Bronchial epithelial cell (primary cell): ENCODE measurements at regions not wholly inside any gene's neighbourhood (a gene's known extent, or its start where the extent isn't known, plus 50 kb on each side); places are given as distances from the start of the nearest gene placed in this dataset.
A peak's percentile ranks its signal among the peaks of the same experiment; 100 is the strongest.

ENCODE experiments used
- DNase-seq: peaks from one replicate; pipeline ENCODE4 v3.0.0-alpha.2; 2010; ENCODE audit warnings: low read depth
- FAIRE-seq: peaks from 2 replicates; lab custom pipeline; 2011; peaks lifted over from hg19 to GRCh38; lab: Jason Lieb, UNC
- H3K27me3 ChIP-seq: 2 replicates; pipeline ENCODE4 v1.5.1; 2011; ENCODE audit warnings: low read length; ENCODE audit not compliant: control insufficient read depth, insufficient read depth
- H3K36me3 ChIP-seq: 2 replicates; pipeline ENCODE4 v1.5.1; 2011; ENCODE audit warnings: low read length; ENCODE audit not compliant: control insufficient read depth, insufficient read depth
- H3K4me3 ChIP-seq: 2 replicates; pipeline ENCODE4 v1.5.1; 2011; ENCODE audit warnings: mild to moderate bottlenecking, low read depth, low read length, control low read depth
- TF ChIP-seq, protein P1 (sequence below): IDR thresholded peaks from 2 replicates; pipeline ENCODE4 v1.5.1; 2011; ENCODE audit warnings: mild to moderate bottlenecking, moderate library complexity, low read length, control low read depth, inconsistent platforms; ENCODE audit not compliant: insufficient read depth, severe bottlenecking

DNA sequence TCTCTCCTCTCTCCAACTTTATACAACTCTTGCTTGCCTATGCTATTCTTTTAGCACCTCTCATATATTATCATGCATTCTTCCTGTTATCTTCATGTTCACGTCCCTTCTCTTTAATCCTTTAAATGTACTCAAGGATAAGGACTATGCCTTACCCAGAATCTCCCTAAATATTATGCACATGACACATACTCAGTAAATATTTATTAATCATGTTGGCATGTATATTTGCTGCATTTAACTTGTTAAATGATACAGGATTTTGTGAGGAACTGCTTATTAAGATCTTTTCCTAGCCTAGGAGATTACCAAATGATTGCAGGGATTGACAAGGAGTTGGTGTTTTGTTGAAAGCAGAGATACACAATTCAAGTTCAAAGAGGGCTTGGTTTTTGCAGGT, 109.4 kb downstream of the RGS2 start:
- Histone ChIP-seq H3K27me3 (no peaks in the 10 kb centered on the region), H3K4me3 (no peak overlapping the region), H3K36me3 (no peaks in the 10 kb centered on the region)
- TF ChIP-seq, protein P1, sequence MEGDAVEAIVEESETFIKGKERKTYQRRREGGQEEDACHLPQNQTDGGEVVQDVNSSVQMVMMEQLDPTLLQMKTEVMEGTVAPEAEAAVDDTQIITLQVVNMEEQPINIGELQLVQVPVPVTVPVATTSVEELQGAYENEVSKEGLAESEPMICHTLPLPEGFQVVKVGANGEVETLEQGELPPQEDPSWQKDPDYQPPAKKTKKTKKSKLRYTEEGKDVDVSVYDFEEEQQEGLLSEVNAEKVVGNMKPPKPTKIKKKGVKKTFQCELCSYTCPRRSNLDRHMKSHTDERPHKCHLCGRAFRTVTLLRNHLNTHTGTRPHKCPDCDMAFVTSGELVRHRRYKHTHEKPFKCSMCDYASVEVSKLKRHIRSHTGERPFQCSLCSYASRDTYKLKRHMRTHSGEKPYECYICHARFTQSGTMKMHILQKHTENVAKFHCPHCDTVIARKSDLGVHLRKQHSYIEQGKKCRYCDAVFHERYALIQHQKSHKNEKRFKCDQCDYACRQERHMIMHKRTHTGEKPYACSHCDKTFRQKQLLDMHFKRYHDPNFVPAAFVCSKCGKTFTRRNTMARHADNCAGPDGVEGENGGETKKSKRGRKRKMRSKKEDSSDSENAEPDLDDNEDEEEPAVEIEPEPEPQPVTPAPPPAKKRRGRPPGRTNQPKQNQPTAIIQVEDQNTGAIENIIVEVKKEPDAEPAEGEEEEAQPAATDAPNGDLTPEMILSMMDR, result no peak
- FAIRE-seq (no peak), DNase-seq (peak; percentile 67)

DNA sequence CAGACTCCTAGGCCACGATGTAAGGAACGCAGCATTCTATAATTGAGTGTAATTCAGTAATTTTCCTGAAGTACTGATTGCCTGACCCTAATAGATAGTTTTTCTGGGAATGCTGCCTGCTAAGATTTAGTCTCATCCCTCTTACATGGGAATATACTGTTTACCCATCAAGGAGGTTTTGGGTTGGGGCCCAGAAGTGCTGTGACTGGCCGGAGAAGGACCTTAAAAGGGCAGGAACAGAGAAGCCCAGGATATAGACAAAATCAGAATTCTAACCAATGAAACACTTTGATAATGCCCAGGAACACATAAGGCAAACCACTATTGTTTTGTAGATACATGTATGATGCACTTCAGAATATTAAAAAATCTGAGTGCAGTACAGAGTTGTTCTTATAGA, 111.6 kb downstream of the RGS2 start:
- no peaks in the 10 kb centered on the region for H3K27me3 ChIP-seq
- no peaks in the 10 kb centered on the region for H3K36me3 ChIP-seq
- FAIRE-seq (no peak), DNase-seq (no peak)
- H3K4me3 ChIP-seq, result no peak overlapping the region
- TF ChIP-seq, protein P1, result no peak

DNA sequence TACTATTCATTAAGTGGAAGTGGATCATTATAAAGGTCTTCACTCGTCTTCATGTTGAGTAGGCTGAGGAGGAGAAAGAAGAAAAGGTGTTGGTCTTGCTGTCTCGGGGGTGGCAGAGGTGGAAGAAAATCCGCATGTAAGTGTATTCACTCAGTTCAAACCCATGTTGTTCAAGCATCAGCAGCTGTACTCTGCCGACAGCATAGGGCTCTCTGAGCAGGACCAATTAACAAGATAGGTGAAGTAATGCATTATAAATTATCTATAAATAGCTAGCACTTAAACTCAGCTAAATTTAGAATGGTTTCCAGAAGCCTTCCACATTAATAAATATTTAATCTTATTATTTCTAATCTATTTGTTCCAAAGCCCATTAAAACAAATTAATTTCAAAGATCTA, 116.8 kb downstream of the RGS2 start:
- Histone ChIP-seq H3K36me3 (no peaks in the 10 kb centered on the region), H3K4me3 (no peak overlapping the region), H3K27me3 (no peaks in the 10 kb centered on the region)
- TF ChIP-seq, protein P1, result no peak
- FAIRE-seq (no peak), DNase-seq (no peak)

DNA sequence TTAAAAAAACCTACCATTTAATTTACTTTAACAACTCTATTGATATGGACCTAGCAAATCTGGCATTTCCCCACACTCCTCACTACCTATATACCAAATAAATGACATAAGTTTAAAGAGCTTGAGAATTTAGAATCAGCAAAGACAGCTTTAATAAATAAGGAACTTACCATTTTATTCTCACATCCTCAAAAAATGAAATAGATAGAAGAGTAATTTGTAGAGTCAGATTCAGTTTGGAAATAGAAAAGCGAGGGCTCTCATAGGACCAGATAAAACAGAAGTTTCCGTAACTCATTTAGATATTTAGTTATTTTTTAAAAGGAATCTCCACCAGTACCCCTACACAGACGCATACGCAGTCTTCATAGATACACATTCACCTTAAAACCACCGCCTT, 117.9 kb downstream of the RGS2 start:
- Histone ChIP-seq H3K4me3 (no peak overlapping the region), H3K27me3 (no peaks in the 10 kb centered on the region), H3K36me3 (no peaks in the 10 kb centered on the region)
- DNase-seq (no peak), FAIRE-seq (no peak)
- TF ChIP-seq, protein P1, result no peak

DNA sequence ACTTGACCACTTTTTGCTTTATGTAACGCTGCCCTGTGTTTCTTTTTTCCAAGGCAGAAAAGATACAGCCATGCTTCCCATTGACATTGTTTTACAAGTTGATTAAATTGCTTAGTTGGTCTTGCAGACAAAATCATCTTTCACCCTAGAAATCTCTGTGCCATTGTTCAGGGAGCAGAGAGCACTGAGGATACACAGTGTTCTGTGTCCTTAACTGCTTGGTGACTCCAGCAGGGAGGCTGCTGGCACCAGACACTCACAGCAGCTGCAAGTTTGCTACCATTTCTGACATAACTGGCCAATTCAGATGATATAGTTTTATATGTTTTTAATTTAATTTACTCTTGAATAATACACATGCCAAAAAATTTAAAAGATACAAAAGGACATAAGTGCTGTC, 118.7 kb downstream of the RGS2 start:
- FAIRE-seq (no peak), DNase-seq (no peak)
- no peaks in the 10 kb centered on the region for H3K36me3 ChIP-seq
- H3K4me3 ChIP-seq, result no peak overlapping the region
- no peaks in the 10 kb centered on the region for H3K27me3 ChIP-seq
- TF ChIP-seq, protein P1, result no peak

DNA sequence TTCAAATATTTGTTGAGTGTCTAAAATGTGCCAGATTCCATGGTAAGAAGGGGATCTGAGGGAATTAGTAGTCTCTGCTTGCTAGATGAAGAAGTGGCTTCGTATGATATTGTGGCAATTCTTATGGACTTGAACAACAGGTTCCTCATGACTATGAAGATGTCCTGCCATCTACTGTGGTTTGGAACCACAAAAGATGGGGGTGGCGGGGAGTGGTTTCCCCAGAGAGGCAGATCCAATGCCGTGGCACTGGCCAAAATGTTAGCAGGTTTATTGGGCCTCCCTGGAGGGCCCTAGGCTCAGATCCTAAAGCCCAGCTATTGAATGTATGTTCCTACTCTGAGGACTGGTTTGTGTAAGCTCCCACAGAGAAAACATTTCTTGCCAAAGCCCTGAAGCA, 120.8 kb downstream of the RGS2 start:
- Histone ChIP-seq H3K4me3 (no peak overlapping the region), H3K36me3 (no peaks in the 10 kb centered on the region), H3K27me3 (no peaks in the 10 kb centered on the region)
- FAIRE-seq (no peak), DNase-seq (no peak)
- TF ChIP-seq, protein P1, result no peak
